Islet of Langerhans (tissue), 1 donor: ENCODE measurements at regions not wholly inside any gene's neighbourhood (a gene's known extent, or its start where the extent isn't known, plus 50 kb on each side); places are given as distances from the start of the nearest gene placed in this dataset.
"Not testable (repeated sequence)": the region's sequence is repeated elsewhere in the genome, so short reads cannot be mapped to it uniquely, and the experiment has no call there.

Experiments used
- FAIRE-seq: peaks from one replicate; lab custom pipeline; 2011; peaks lifted over from hg19 to GRCh38; lab: Jason Lieb, UNC

DNA sequence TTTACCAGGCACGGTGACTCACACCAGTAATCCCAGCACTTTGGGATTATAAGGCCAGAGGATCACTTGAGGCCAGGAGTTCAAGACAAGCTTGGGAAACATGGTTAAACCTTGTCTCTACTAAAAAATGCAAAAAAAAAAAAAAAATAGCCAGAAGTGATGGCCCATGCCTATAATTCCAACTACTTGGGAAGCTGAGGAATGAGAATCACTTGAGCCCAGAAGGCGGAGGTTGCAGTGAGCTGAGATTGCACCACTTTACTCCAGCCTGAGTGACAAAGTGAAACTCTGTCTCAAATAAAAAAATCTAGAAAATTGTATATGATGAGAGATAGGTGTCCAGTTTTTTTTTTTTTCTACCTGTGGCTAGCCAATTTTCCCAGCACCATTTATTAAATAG is 578.2 kb downstream of the ANKRD7 start:
- FAIRE-seq, result no peak

DNA sequence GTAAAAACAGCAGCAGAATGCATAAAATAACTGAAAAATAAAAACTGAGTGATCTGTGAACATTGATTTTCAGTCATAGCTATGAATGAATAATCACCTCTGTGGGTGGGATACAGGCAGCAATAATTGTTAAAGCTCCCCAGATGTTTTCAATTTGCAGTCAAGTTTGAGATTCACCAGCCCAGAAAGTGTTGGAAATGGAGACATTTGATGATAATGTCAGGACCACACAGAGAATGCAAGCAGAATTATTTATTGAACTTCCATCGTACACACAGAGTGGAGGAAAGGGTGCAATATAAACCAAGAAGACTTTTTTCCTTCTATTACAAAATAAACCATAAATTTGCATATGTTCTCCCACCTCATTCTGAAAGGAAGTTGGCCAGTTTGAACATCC is 601.7 kb downstream of the ANKRD7 start:
- FAIRE-seq, result no peak

DNA sequence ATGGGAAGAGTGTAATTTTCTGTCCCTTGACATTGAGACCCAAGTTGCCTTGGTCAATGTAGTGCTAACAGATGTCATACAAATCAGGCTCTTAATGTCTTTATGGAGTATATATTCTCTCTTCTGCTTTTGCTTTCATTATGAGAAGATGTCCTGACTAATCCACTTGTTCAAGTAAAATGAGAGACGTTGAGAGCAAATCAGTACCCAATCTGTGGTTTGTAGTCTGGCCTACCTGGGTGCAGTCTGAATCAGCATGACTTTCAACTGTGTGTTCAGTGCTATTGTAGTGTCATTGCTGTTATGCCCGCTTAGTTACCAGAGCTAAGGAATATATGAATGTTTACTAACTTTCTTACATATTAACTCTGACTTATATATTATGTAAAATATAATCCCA is 612.4 kb downstream of the ANKRD7 start:
- no peak for FAIRE-seq

DNA sequence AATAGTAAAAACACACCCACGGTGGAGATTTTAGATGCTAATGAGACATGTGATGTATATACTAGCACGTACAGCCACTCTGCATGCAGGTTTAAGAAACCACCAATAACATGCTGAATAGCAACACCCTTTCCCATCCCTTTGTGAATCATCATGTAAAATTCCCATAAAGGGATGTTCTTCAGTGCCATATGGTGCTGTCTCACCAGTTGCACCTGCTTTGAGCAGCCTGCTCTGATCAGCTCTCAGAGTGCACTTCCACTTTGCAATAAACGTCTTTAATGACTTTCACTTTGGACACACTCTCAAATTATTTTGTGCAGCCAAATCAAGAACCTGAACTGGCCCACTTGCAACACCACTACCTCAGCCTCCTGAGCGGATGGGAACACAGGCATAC is 615.0 kb downstream of the ANKRD7 start:
- no peak for FAIRE-seq

DNA sequence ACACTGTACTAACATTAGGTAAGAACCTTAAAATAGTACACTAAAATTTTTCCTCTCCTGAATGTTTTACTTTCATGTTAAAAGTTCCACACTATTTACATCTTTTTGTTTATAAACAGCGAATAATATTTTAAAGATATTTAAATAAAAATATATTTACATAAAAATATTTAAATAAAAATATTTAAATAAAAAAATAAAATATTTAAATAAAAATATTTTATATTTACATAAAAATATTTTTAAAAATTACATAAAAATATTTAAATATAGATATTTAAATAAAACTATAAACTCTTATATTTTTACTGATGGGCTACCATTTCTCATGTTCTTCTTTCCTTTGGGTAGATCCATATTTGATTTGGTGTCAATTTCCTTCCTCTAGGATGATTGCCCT is 619.0 kb downstream of the ANKRD7 start:
- no peak for FAIRE-seq

DNA sequence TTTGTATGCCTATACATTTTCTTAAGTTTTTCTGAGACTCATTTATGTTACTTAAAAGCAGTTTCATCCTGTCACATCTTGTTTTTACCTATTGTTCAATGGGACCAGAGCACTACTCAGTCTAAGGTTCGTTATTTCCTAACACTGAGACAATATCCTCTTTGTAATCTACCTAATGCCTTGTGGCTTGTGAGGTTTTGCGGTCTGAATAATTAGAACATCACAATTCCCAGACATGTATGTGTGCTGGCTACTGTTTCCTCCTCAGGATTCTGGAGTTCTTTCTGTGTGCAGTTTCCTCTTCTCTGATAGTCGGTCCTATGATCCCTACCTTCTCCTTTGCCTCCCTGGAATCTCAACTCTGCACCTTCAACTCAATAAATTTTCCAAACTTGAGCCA is 620.2 kb downstream of the ANKRD7 start:
- FAIRE-seq, result no peak

DNA sequence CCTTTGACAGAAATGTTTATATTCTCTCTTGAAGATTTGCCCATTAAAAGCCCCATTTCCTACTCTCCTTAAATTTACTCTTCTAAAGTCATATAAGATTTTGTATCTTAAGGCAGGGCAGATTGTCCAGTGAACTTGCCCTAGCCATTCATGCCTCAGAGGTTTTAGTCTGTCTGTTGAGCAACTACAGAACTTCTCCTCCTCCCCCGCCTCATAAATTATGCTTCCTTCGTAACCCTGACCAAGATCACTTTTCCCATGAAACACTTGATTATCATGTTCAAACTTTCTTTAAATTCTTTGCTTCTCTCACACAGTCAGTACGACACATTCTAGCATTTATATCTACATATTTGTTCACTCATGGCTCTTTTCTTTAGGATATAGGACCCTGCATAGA is 621.3 kb downstream of the ANKRD7 start:
- no peak for FAIRE-seq

DNA sequence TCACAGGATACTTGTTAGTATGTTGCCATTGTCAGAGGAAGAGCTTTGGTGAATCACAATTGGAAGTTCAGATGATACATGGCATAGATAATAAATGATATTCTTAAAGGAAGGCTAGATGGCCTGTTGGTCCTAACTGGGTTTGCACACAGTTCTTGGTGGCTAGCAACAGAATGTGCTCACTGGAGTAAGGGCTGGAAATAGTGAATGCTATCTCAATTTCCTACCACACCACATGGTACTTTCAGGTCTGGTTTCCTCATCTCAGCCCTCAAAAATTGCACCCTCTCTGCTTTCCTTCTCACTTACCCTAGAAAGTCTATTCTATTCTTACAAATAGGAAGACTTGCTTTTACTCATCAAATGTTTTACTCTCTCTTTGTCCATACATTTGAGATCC is 622.5 kb downstream of the ANKRD7 start:
- no peak for FAIRE-seq

DNA sequence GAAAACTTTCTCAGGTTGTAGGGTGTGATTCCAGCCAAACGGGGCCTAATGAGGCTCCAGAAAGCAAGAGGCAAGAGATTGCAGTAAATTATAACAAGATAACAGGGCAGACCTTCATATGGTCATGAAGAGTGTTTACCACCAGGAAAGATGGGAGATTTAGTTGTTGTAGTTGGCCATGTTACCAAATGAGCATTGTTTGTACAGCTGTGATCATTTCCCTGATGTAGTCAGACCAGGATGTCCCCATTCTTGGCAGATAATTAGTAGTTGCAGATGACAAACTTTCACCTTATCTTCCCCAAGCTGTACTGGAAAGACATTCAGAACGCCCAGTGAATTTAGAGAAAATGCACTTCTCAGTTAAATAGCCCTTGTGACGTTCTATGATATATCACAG is 630.8 kb downstream of the ANKRD7 start:
- no peak for FAIRE-seq

DNA sequence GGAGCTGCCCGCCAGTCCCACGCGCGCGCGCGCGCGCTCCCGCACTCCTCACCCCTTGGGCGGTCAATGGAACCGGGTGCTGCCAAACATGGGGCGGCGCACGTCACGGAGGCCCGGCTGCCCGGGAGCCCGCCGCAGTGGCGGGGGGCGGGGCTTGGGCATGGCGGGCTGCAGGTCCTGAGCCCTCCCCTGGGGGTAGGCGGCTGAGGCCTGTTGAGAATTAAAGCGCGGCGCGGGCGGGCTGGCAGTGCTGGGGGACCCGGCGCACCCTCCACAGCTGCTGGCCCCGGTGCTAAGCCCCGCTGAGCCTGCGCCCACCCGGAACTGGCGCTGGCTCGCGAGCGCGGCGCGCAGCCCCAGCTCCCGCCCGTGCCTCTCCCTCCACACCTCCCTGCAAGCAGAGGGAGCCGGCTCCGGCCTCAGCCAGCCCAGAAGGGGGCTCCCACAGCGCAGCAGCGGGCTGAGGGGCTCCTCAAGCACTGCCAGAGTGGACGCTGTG is 634.2 kb downstream of the ANKRD7 start:
- no peak for FAIRE-seq

DNA sequence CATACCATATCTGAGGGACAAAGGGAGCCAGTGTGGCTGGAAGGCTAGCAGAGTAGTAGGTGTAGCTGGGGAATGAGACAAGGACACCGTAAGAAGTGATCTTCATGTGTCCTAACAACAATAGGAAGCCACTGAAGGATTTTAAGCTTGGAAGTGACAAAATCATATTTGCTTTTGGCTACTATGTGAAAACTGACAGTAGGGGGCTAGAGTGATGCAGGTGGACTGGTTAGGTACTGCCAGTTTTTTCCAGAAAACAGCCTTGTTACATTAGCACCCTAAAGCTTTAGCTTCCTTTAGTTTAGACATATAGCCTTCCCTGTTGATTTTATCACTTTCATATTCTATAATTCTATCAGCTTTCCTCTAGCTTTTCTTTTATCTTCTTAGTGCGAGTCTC is 637.1 kb downstream of the ANKRD7 start:
- FAIRE-seq, result no peak

DNA sequence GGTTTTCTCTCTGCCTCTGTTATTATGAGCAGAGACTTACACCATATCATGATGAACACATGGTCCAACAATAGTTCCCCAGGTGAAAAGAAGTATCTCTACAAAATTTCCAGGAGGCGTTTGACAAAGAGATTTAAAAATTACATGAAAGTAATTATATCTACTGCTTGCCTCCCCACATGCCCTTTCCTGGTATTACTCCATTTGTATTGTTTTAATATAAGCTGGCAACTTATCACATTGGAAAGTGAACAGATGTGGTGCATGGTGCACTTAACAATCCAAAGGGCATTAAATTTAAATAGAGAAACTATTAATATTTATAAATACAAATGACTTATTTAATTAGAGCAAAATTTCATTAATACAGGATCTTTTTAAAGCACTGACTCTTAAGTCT is 638.2 kb downstream of the ANKRD7 start:
- FAIRE-seq, result no peak

DNA sequence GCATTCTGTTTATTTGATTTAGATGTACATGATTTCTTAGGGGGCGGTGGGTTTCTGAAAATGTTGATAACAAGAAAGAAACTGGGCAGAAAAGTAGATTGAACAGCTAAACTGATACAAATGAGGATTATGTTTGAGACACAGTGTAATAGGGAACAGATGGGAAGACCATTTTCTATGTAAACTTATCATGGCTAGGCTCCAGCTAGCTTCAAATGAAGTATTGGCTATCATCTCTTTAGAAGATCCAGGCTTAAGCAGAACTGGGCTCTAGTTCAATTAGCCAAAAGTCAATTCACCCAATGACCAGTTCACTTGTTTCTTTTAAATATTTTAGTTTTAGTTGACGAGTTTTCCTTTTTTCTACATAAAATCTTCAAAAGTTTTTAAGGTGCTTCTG is 639.5 kb downstream of the ANKRD7 start:
- FAIRE-seq, result no peak

DNA sequence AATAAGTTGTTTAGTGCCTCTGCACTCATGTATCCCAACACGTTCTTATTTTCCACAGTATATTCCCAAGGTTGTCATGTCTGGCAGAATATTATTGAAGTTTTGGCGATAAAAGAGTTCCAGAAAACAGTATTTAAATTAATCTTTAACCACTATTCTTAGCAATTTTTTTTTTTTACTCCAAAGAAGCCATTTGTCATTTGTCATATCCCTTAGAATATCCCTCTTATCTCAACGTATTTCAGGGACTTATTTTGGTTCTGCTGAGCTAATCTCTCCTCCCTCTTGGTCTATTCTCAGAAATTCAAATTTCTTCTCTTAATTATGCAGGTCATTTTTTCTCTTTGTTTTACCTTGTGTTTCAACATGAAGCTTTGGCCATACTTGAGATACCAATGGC is 643.4 kb downstream of the ANKRD7 start:
- no peak for FAIRE-seq

DNA sequence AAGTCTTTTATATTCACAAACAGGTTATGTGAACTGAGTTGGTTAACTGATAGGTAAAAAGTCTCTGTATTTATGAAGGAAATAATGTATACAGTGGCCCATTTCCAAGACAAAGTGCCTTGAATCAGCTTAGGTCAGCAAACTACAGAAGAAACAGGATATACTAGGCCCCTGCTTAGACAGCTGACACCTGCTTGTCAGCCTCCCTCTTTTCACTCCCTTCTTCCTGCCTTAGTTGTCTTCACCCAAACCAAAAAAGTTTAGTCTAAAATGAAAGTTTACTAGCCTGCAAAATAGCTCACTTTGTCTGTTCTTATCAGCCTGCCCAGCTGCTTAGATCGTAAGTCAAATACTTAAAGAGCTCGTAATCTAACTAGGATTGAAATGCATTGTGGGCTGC is 644.6 kb downstream of the ANKRD7 start:
- FAIRE-seq, result not testable (repeated sequence)

DNA sequence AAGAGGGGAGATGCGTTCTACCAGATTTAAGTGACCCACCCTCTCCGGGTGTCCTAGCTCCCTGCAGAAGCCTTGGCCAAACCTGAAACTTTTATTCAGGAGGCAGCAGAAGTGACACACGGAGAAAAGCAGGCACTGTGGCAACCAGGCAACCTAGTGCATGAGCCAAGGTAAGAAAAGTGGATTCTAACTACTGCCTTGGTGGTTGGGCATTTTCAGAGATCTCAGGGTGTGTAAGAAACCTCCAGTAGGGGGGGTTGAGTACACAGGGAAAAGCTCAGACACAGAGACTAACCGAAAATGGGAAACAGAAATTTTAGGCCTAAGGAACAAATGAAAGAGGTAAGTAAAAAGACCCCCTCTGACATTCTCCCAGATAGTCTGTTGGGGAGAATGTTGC is 645.7 kb downstream of the ANKRD7 start:
- FAIRE-seq, result no peak

DNA sequence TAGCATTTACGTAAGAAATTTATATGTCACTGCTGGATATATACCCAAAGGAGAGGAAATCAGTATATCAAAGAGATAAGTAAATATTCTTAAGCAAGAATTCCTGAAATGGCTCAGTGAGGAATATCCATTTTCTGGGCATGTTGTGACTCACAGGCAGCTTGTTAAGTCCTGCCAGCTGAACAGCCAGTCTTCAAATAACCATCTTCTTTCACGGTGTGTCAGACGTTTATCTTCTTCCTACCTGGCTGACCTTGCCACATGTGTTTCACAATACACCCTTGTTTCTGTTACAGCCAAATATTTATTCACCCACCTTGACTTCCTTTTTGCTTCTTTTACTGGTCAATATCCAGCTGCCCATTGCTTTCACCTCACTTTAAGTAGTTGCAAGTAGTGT is 648.1 kb downstream of the ANKRD7 start:
- no peak for FAIRE-seq

DNA sequence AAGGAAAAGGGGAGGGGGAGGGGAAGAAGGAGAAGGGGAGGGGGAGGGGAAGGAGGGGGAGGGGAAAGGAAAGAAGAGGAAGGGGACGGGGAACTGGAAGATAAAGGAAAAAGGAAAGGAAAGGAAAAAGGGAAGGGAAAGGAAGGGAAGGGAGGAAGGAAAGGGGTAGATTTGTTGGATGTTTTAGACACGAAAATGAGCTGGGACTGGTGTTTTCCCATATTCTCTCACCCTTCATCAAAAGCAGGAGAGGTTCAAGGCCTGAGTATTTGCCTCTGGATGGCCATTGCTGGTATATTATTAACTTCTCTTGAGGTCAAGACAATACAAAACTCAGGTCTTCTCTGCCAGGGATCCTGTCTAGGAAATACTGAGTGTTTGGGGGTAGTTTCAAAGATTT is 652.7 kb downstream of the ANKRD7 start:
- no peak for FAIRE-seq

DNA sequence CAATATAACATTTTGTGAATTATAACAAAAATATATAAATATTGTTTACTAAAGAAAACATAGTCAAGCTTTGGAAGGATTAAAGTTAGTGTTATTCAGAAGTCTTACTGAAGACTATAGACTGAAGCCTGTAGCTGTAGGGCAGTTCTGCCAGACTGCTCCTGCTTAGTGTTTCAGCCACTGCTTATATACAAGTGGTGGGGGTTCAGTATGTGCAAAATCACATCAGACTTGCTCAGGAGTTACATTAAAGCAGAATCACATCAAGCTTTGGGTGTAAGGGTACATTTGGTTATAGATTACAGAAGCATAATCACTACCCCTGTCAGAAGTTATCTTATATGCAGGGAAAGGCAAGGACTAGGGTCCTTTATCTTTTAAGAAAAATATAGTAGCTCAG is 653.8 kb downstream of the ANKRD7 start:
- no peak for FAIRE-seq

DNA sequence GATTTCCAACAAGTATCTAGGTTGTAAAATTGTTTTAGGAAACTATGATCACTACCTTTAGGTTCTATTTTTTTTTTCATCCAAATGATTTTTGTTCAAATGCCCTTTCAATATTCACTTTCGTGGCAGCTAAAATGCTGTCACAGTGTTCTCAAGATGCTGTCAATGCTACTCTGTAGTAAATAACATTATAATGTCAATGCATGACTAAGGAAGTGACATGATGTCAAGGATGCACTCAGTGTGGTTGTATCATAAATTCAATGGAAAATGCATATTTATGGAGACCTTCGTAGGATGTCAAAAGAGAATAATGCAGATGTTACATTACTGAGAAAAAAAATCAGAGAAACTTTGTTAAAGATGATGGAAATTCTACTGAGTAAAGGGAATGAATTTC is 673.8 kb downstream of the ANKRD7 start:
- no peak for FAIRE-seq

DNA sequence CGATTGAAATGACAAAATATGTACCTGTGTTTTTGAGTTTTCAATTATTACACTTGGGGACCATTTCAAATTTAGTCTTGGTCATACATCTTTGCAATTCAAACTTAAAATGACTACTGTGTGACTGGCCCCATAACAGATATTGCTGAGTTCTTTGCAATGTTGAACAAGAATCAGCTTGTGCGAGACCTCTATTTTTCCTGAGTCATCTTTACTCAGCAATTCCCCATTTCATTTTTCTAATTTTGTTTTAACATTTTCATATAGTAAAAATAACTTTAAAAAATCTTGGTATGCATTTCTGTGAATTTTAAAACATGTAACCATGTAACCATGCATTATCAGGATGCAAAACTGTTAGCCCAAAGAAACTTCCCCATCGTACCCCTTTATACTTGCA is 678.1 kb downstream of the ANKRD7 start:
- FAIRE-seq, result no peak

DNA sequence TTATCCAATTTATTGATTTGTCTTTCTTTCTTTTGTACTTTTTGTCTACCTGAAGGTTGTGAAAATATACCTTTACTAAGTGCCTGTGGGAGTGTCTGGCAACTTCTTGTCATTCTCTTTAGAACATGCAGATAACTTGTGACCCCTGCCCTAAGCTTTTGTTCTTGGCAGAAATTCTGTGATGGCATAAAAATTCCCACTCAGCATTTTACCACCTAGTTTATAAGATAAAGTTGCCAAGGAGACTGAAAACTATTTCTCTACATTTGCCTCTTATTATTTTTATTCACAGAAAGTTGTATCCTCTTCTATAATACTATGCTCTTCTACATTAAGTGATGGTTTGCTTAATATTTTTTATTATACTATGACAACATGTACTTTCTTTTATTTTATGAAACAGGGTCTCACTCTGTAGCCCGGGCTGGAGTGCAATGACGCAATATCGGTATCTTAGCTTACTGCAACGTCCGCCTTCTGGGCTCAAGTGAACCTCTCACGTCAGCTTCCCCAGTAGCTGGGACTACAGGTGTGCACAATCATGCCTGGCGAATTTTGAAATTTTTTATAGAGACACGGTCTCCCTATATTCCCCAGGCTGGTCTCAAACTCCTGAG is 683.5 kb downstream of the ANKRD7 start:
- FAIRE-seq, result no peak

DNA sequence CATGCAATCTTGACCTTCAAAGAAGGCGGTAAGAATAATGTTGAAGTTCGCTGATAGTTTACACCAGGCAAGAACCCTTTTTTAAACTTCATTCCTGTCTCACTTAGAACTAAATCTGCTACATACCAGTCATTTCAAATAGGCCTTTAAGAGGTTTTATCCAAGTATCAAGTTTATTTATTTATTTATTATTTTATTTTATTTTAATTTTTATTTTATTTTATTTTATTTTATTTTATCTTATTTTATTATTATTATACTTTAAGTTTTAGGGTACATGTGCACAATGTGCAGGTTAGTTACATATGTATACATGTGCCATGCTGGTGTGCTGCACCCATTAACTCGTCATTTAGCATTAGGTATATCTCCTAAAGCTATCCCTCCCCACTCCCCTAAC is 691.6 kb downstream of the ANKRD7 start:
- FAIRE-seq, result not testable (repeated sequence)

DNA sequence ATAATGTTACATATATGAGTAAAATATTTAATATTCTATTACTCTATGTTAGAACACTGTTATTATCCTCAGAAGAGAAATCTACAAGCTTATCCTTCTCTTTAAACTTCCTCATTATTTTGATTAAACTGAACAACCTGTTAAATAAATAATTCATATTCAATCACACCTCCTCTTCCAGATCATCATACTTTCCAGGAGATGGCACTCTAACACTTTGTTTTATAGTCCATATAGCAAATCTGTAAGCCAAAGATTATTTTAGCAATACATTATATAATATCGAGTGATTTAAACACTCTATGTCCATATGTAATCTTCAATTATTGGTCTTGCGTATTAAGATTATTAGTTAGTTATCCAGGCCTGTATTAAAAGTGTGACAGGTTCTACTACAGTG is 694.1 kb downstream of the ANKRD7 start:
- FAIRE-seq, result peak; percentile 94

DNA sequence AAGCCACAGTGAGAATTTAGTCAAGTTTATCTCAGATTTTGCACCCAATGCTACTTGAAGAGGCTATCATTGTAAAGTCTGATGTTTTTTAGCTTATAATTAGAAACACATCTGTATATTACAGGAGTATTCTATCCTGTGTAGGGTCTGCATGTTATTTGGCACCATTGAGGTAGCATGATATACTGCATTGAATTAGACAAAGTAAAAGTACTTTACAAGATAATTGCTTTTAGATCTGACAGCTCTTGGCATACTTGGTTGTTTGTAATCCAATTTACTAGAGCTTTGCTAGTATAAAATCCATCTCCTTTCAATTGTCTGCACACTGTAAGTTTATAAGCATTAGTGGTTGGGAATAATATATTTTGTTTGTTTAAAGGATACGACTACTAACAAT is 714.3 kb downstream of the ANKRD7 start:
- FAIRE-seq, result no peak
